RKO (cell line): ENCODE measurements at regions not wholly inside any gene's neighbourhood (a gene's known extent, or its start where the extent isn't known, plus 50 kb on each side); places are given as distances from the start of the nearest gene placed in this dataset.

Experiments
- DNase-seq: peaks from one replicate; pipeline ENCODE4 v3.0.0-alpha.2; 2016; ENCODE audit warnings: low spot score

GRCh38 chr16:59411961-59412841, 678.1 kb upstream of the GOT2 start:
- peak; percentile 0 for DNase-seq

- no peak for DNase-seq
Measured at GRCh38 chr16:59410451-59410850, 676.3 kb upstream of the GOT2 start.

- DNase-seq, result no peak
Measured at GRCh38 chr16:59405802-59406201, 671.7 kb upstream of the GOT2 start.

- DNase-seq, result no peak
Measured at GRCh38 chr16:59404509-59404908, 670.4 kb upstream of the GOT2 start.

GRCh38 chr16:59400830-59401229, 666.7 kb upstream of the GOT2 start:
- no peak for DNase-seq

GRCh38 chr16:59397638-59398037, 663.5 kb upstream of the GOT2 start:
- DNase-seq, result no peak

GRCh38 chr16:59394526-59394925, 660.4 kb upstream of the GOT2 start:
- no peak for DNase-seq

GRCh38 chr16:59392911-59393310, 658.8 kb upstream of the GOT2 start:
- no peak for DNase-seq

- no peak for DNase-seq
Measured at GRCh38 chr16:59391617-59392364, 657.7 kb upstream of the GOT2 start.

GRCh38 chr16:59385959-59386358, 651.8 kb upstream of the GOT2 start:
- no peak for DNase-seq

- DNase-seq, result no peak
Measured at GRCh38 chr16:59385491-59385890, 651.4 kb upstream of the GOT2 start.

GRCh38 chr16:59373632-59374031, 639.5 kb upstream of the GOT2 start:
- no peak for DNase-seq

- DNase-seq, result no peak
Measured at GRCh38 chr16:59370717-59371116, 636.6 kb upstream of the GOT2 start.

- DNase-seq, result peak; percentile 1
Measured at GRCh38 chr16:59369523-59369922, 635.4 kb upstream of the GOT2 start.

- no peak for DNase-seq
Measured at GRCh38 chr16:59368586-59368985, 634.5 kb upstream of the GOT2 start.

- DNase-seq, result no peak
Measured at GRCh38 chr16:59356709-59357108, 622.6 kb upstream of the GOT2 start.

- DNase-seq, result no peak
Measured at GRCh38 chr16:59356144-59356543, 622.0 kb upstream of the GOT2 start.

- DNase-seq, result no peak
Measured at GRCh38 chr16:59355704-59356103, 621.6 kb upstream of the GOT2 start.

- no peak for DNase-seq
Measured at GRCh38 chr16:59351305-59351903, 617.3 kb upstream of the GOT2 start.

GRCh38 chr16:59350670-59351069, 616.6 kb upstream of the GOT2 start:
- no peak for DNase-seq

- DNase-seq, result no peak
Measured at GRCh38 chr16:59342669-59343068, 608.6 kb upstream of the GOT2 start.

- no peak for DNase-seq
Measured at GRCh38 chr16:59341368-59341767, 607.3 kb upstream of the GOT2 start.

- no peak for DNase-seq
Measured at GRCh38 chr16:59339871-59340270, 605.8 kb upstream of the GOT2 start.
